ENCODE measurements at regions not wholly inside any gene's neighbourhood (a gene's known extent, or its start where the extent isn't known, plus 50 kb on each side); places are given as distances from the start of the nearest gene placed in this dataset.

DNA sequence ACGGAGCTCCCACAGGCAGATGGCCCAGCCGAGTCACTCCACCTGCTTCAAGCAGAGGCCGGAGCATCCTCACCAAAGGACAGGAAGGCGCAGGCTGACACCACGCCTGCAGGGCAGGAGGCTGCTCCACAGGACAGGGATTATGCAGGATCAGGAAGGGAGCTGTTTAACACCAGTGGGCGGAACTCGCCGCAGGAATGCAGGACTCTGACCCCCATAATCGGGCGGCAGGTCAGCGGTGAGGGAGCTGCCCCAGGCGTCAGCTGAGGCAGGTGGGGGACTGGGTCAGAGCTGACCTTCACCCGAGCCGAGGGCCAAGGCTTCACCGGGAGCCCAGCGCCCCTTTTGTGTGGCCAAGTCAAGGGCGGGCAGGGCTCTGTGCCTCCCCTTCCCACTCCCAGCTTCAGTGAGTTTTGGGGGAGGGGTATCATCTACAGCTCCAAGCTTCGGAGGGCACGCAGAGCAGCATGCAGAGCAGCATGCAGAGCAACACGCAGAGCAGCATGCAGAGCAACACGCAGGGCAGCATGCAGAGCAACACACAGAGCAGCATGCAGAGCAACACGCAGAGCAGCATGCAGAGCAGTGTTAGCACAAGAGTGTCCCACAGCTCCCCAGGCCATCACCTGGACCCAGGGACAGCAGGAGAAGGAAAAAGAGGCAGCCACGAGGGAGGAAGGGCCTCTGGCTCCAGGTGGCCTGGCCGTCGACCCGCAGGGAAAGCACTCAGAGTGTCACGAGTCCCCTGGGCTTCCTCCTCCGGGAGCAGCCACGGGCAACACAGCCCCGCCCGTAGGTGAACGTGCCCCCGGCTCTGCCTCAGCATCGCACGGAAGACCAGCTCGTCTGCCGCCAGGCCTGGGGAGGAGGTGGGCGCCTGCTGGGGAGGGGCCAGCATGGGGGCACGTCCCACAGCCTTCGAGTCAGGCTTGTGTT lies 151.7 kb upstream of the PPP2R2D start:
- ATAC-seq, result peak; percentile 84
- no peaks in the 10 kb centered on the region for H3K36me3 ChIP-seq (replicated peaks in 1 of 2; ENCODE audit: control insufficient read depth in 1 of 2, insufficient read depth in 2 of 2, low read length in 2 of 2)
- peak overlapping the region; percentile 53 for H3K27ac ChIP-seq (ENCODE audit: extremely low read length, insufficient read depth, low read length)
- peaks cover 44% of the 10 kb centered on the region for H3K4me1 ChIP-seq (ENCODE audit: insufficient read depth, low read length)
- 10% methylated on average over 7 of the region's 40 CpGs for WGBS (ENCODE audit: low lambda C conversion rate)
- ChIA-PET CTCF (ENCODE audit: low intra/inter-chr PET ratio, low total read pairs) (no interaction called here), POLR2A (no interaction called here)
- H3K9ac ChIP-seq (ENCODE audit: insufficient read depth, low read depth, low read length), result no peak overlapping the region
- FAIRE-seq, result peak; percentile 56
- no peak overlapping the region for H2AFZ ChIP-seq (ENCODE audit: low read length)
- peak overlapping the region in 1 of 3 experiments; percentile 24; a peak in 1 of 6 replicates for H3K4me3 ChIP-seq (replicated peaks in 1 of 3; ENCODE audit: insufficient read depth in 1 of 3, low read depth in 2 of 3, low read length in 3 of 3)
- no peaks in the 10 kb centered on the region for H4K20me1 ChIP-seq (ENCODE audit: insufficient read depth, low read length)
- peak; percentile 58 for DNase-seq (ENCODE audit: low spot score)
- peaks cover 0 to 10% of the 10 kb centered on the region in 2 experiments; a peak in 3 of 5 replicates for H3K27me3 ChIP-seq (ENCODE audit: control insufficient read depth in 1 of 2, insufficient read depth in 2 of 2, low read length in 2 of 2)
- intact Hi-C loops (cut with micrococcal nuclease; ENCODE audit: unreplicated experiment), result no loop called here
- H3K9me3 ChIP-seq (ENCODE audit: low read length), result no peaks in the 10 kb centered on the region
- BruUV-seq (replicated peaks), result no TSS peak
- peak overlapping the region; percentile 52 for H3K4me2 ChIP-seq (ENCODE audit: low read depth, low read length)
- in situ Hi-C loops (cut with HindIII; ENCODE audit: extremely low pct_ligation_motif_present, low pct_unique_long_range_greater_than_20kb), result no loop called here
- no peaks in the 10 kb centered on the region for H3K79me2 ChIP-seq (ENCODE audit: insufficient read depth, low read length)
- TF ChIP-seq REXO4 (CRISPR knock-in tag; IDR thresholded peaks at IDR 0.05; ENCODE audit: borderline replicate concordance), result no peak
- TF ChIP-seq MYC (CRISPR knock-in tag; IDR thresholded peaks at IDR 0.05; ENCODE audit: borderline replicate concordance), result peak; percentile 41; the same call in 1 of the 2 replicates
- TF ChIP-seq HOXA3 (CRISPR knock-in tag; IDR thresholded peaks at IDR 0.05), result peak; percentile 66
- TF ChIP-seq ZNF431 (CRISPR knock-in tag; IDR thresholded peaks at IDR 0.05; ENCODE audit: borderline replicate concordance, low read depth), result no peak
- no peak for TF ChIP-seq KDM5A (IDR thresholded peaks at IDR 0.05; ENCODE audit: borderline replicate concordance, low read length)
- no peak for TF ChIP-seq EEA1 (CRISPR knock-in tag; IDR thresholded peaks at IDR 0.05; ENCODE audit: borderline replicate concordance)
- peak; percentile 59; the same call in 1 of the 2 replicates for TF ChIP-seq ZNF788 (CRISPR knock-in tag; IDR thresholded peaks at IDR 0.05; ENCODE audit: borderline replicate concordance)
- peak; percentile 7; the same call in 1 of the 2 replicates for TF ChIP-seq ETV5 (CRISPR knock-in tag; IDR thresholded peaks at IDR 0.05; ENCODE audit: borderline replicate concordance)
- TF ChIP-seq LCORL (IDR thresholded peaks at IDR 0.05), result no peak
- peak; percentile 78 for TF ChIP-seq LCORL (CRISPR knock-in tag; IDR thresholded peaks at IDR 0.05)
- TF ChIP-seq HOXA9 (CRISPR knock-in tag; IDR thresholded peaks at IDR 0.05; ENCODE audit: borderline replicate concordance), result no peak
- peak; percentile 53; the same call in 1 of the 2 replicates for TF ChIP-seq SP5 (CRISPR knock-in tag; IDR thresholded peaks at IDR 0.05; ENCODE audit: borderline replicate concordance, low read depth)
- no peak for TF ChIP-seq KDM6A (CRISPR knock-in tag; IDR thresholded peaks at IDR 0.05; ENCODE audit: low read depth)
- TF ChIP-seq ZNF589 (CRISPR knock-in tag; conservative IDR thresholded peaks at IDR 0.05), result no peak
- TF ChIP-seq ZNF879 (CRISPR knock-in tag; IDR thresholded peaks at IDR 0.05), result no peak
- TF ChIP-seq, protein P1, sequence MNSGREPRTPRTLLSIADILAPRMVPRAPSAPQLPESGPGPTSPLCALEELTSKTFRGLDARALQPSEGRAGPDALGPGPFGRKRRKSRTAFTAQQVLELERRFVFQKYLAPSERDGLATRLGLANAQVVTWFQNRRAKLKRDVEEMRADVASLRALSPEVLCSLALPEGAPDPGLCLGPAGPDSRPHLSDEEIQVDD (CRISPR knock-in tag; IDR thresholded peaks at IDR 0.05; ENCODE audit: borderline replicate concordance), result no peak
- TF ChIP-seq, protein P2, sequence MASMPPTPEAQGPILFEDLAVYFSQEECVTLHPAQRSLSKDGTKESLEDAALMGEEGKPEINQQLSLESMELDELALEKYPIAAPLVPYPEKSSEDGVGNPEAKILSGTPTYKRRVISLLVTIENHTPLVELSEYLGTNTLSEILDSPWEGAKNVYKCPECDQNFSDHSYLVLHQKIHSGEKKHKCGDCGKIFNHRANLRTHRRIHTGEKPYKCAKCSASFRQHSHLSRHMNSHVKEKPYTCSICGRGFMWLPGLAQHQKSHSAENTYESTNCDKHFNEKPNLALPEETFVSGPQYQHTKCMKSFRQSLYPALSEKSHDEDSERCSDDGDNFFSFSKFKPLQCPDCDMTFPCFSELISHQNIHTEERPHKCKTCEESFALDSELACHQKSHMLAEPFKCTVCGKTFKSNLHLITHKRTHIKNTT (CRISPR knock-in tag; IDR thresholded peaks at IDR 0.05), result no peak
- TF ChIP-seq, protein P3, sequence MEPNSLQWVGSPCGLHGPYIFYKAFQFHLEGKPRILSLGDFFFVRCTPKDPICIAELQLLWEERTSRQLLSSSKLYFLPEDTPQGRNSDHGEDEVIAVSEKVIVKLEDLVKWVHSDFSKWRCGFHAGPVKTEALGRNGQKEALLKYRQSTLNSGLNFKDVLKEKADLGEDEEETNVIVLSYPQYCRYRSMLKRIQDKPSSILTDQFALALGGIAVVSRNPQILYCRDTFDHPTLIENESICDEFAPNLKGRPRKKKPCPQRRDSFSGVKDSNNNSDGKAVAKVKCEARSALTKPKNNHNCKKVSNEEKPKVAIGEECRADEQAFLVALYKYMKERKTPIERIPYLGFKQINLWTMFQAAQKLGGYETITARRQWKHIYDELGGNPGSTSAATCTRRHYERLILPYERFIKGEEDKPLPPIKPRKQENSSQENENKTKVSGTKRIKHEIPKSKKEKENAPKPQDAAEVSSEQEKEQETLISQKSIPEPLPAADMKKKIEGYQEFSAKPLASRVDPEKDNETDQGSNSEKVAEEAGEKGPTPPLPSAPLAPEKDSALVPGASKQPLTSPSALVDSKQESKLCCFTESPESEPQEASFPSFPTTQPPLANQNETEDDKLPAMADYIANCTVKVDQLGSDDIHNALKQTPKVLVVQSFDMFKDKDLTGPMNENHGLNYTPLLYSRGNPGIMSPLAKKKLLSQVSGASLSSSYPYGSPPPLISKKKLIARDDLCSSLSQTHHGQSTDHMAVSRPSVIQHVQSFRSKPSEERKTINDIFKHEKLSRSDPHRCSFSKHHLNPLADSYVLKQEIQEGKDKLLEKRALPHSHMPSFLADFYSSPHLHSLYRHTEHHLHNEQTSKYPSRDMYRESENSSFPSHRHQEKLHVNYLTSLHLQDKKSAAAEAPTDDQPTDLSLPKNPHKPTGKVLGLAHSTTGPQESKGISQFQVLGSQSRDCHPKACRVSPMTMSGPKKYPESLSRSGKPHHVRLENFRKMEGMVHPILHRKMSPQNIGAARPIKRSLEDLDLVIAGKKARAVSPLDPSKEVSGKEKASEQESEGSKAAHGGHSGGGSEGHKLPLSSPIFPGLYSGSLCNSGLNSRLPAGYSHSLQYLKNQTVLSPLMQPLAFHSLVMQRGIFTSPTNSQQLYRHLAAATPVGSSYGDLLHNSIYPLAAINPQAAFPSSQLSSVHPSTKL (CRISPR knock-in tag; IDR thresholded peaks at IDR 0.05), result peak; percentile 27; the same call in 1 of the 2 replicates
- TF ChIP-seq SMAD3 (CRISPR knock-in tag; IDR thresholded peaks at IDR 0.05), result no peak
- TF ChIP-seq KDM5B (CRISPR knock-in tag; IDR thresholded peaks at IDR 0.05; ENCODE audit: borderline replicate concordance), result peak; percentile 38; the same call in 1 of the 2 replicates
